Neural cell (in vitro differentiated cells): ENCODE measurements at regions not wholly inside any gene's neighbourhood (a gene's known extent, or its start where the extent isn't known, plus 50 kb on each side); places are given as distances from the start of the nearest gene placed in this dataset.

Experiments
- H2AFZ ChIP-seq: fragments of 200-600, 300-800 bp; sonication (generic), shearing (Covaris generic); 2 replicates; pipeline ENCODE4 v1.6.0; 2014; ENCODE audit warnings: low read depth, mild to moderate bottlenecking, antibody characterized with exemption, low read length, moderate library complexity
- H3F3A ChIP-seq: fragments of 200-600 bp; shearing (Covaris generic); 2 replicates; pipeline ENCODE4 v1.6.1; 2016; ENCODE audit warnings: mild to moderate bottlenecking, moderate library complexity, mixed read lengths, antibody characterized with exemption, low read length; ENCODE audit not compliant: insufficient read depth, poor library complexity, severe bottlenecking
- H3K27ac ChIP-seq: fragments of 200-600, 300-800 bp; sonication (generic), shearing (Covaris generic); 2 replicates; pipeline ENCODE4 v1.5.1; 2014; ENCODE audit warnings: mild to moderate bottlenecking, low read length, moderate library complexity
- H3K27me3 ChIP-seq: fragments of 300-800, 200-600 bp; sonication (generic), shearing (Covaris generic); 2 replicates; pipeline ENCODE4 v1.6.0; 2014; ENCODE audit warnings: mild to moderate bottlenecking, low read depth, low read length, moderate library complexity; ENCODE audit not compliant: insufficient read depth
- H3K36me3 ChIP-seq: fragments of 300-800, 200-600 bp; sonication (generic), shearing (Covaris generic); 2 replicates; pipeline ENCODE4 v1.5.1; 2014; ENCODE audit warnings: mild to moderate bottlenecking, antibody characterized with exemption, low read length, moderate library complexity; ENCODE audit not compliant: insufficient read depth
- H3K4me2 ChIP-seq: fragments of 300-800, 200-600 bp; sonication (generic), shearing (Covaris generic); 2 replicates; pipeline ENCODE4 v1.6.0; 2014; ENCODE audit warnings: mild to moderate bottlenecking, low read length
- H3K4me3 ChIP-seq: fragments of 300-800, 200-600 bp; sonication (generic), shearing (Covaris generic); 2 replicates; pipeline ENCODE4 v1.5.1; 2014; ENCODE audit warnings: mild to moderate bottlenecking, low read length, moderate library complexity
- H3K79me2 ChIP-seq: fragments of 200-600 bp; shearing (Covaris generic); replicated peaks from 2 replicates; pipeline ENCODE4 v1.6.0; 2014; ENCODE audit warnings: mild to moderate bottlenecking, low read length, moderate library complexity; ENCODE audit not compliant: insufficient read depth
- H3K9ac ChIP-seq: fragments of 300-800, 200-600 bp; sonication (generic), shearing (Covaris generic); 2 replicates; pipeline ENCODE4 v1.6.1; 2016; ENCODE audit warnings: mild to moderate bottlenecking, low read length, mixed read lengths
- H3K9me2 ChIP-seq: fragments of 200-600 bp; shearing (Covaris generic); 2 replicates; pipeline ENCODE4 v1.6.1; 2016; ENCODE audit warnings: mild to moderate bottlenecking, low read length, mixed read lengths; ENCODE audit not compliant: insufficient read depth
- H3K9me3 ChIP-seq: fragments of 200-600, 300-800 bp; sonication (generic), shearing (Covaris generic); 2 replicates; pipeline ENCODE4 v1.6.1; 2016; ENCODE audit warnings: mild to moderate bottlenecking, mixed run types, low read length, moderate library complexity, mixed read lengths
- H4K20me1 ChIP-seq: fragments of 200-600 bp; shearing (Covaris generic); 2 replicates; pipeline ENCODE4 v1.6.1; 2016; ENCODE audit warnings: mild to moderate bottlenecking, mixed run types; ENCODE audit not compliant: insufficient read depth
- CTCF ChIP-seq: fragments of 450-650 bp; IDR thresholded peaks from 2 replicates; pipeline ENCODE4 v1.5.1; 2014; ENCODE audit warnings: antibody characterized with exemption, mild to moderate bottlenecking, moderate library complexity; ENCODE audit not compliant: poor library complexity, severe bottlenecking
- EP300 ChIP-seq: fragments of 450-650 bp; conservative IDR thresholded peaks from 2 replicates; pipeline ENCODE4 v1.6.1; 2014; ENCODE audit warnings: antibody characterized with exemption, mild to moderate bottlenecking, moderate library complexity; ENCODE audit not compliant: poor library complexity, severe bottlenecking
- EZH2 ChIP-seq: fragments of 200-600, 300-800 bp; shearing (Covaris generic), sonication (generic); IDR thresholded peaks from 2 replicates; pipeline ENCODE4 v1.6.1; 2014; ENCODE audit warnings: antibody characterized with exemption, low read length, borderline replicate concordance, mild to moderate bottlenecking; ENCODE audit not compliant: insufficient read depth, poor library complexity, severe bottlenecking
- MXI1 ChIP-seq: fragments of 450-650 bp; conservative IDR thresholded peaks from 2 replicates; pipeline ENCODE4 v1.6.1; 2014; ENCODE audit warnings: antibody characterized with exemption, mild to moderate bottlenecking; ENCODE audit not compliant: poor library complexity, severe bottlenecking
- POLR2AphosphoS5 ChIP-seq: IDR thresholded peaks from 2 replicates; pipeline ENCODE4 v1.6.1; 2012
- RAD21 ChIP-seq: fragments of 450-650 bp; conservative IDR thresholded peaks from 2 replicates; pipeline ENCODE4 v1.6.1; 2014; ENCODE audit warnings: antibody characterized with exemption, mild to moderate bottlenecking, moderate library complexity
- REST ChIP-seq: IDR thresholded peaks from 2 replicates; pipeline ENCODE4 v1.6.1; 2012; ENCODE audit warnings: borderline replicate concordance
- SMC3 ChIP-seq: fragments of 450-650 bp; conservative IDR thresholded peaks from 2 replicates; pipeline ENCODE4 v1.6.1; 2014; ENCODE audit warnings: antibody characterized with exemption, mild to moderate bottlenecking, moderate library complexity; ENCODE audit not compliant: poor library complexity
- TAF1 ChIP-seq: IDR thresholded peaks from 2 replicates; pipeline ENCODE4 v1.6.1; 2012; ENCODE audit warnings: low read depth

GRCh38 chr18:39515299-39515698 lies 1949.7 kb upstream of the CELF4 start:
- Histone ChIP-seq H3F3A (no peaks in the 10 kb centered on the region), H3K4me2 (no peak overlapping the region), H3K9me3 (no peaks in the 10 kb centered on the region), H3K27ac (no peak overlapping the region), H2AFZ (no peak overlapping the region), H3K79me2 (no peaks in the 10 kb centered on the region), H3K9ac (no peak overlapping the region), H4K20me1 (no peaks in the 10 kb centered on the region), H3K4me3 (no peak overlapping the region), H3K36me3 (no peaks in the 10 kb centered on the region), H3K9me2 (no peaks in the 10 kb centered on the region), H3K27me3 (no peaks in the 10 kb centered on the region)
- TF ChIP-seq EZH2 = no peak
- TF ChIP-seq CTCF = no peak
- TF ChIP-seq POLR2AphosphoS5 = no peak
- TF ChIP-seq REST = no peak
- TF ChIP-seq RAD21 = no peak
- no peak for TF ChIP-seq MXI1
- no peak for TF ChIP-seq TAF1
- no peak for TF ChIP-seq SMC3
- TF ChIP-seq EP300 = no peak

- Histone ChIP-seq H3K9me3 (no peaks in the 10 kb centered on the region), H3K4me2 (no peak overlapping the region), H3F3A (no peaks in the 10 kb centered on the region), H3K27ac (no peak overlapping the region), H3K36me3 (no peaks in the 10 kb centered on the region), H3K27me3 (no peaks in the 10 kb centered on the region), H2AFZ (no peak overlapping the region), H4K20me1 (no peaks in the 10 kb centered on the region), H3K9me2 (no peaks in the 10 kb centered on the region), H3K4me3 (no peak overlapping the region), H3K9ac (no peak overlapping the region), H3K79me2 (no peaks in the 10 kb centered on the region)
- TF ChIP-seq SMC3 = no peak
- no peak for TF ChIP-seq POLR2AphosphoS5
- TF ChIP-seq EP300 = no peak
- no peak for TF ChIP-seq REST
- TF ChIP-seq TAF1 = no peak
- TF ChIP-seq RAD21 = no peak
- TF ChIP-seq MXI1 = no peak
- no peak for TF ChIP-seq EZH2
- TF ChIP-seq CTCF = no peak
Observed at GRCh38 chr18:39513186-39513585, 1947.6 kb upstream of the CELF4 start.
